H1 (cell line): ENCODE measurements at regions not wholly inside any gene's neighbourhood (a gene's known extent, or its start where the extent isn't known, plus 50 kb on each side); places are given as distances from the start of the nearest gene placed in this dataset.
A peak's percentile ranks its signal among the peaks of the same experiment; 100 is the strongest.

Experiments
- CTCF ChIA-PET: fragments of 300-600 bp; sonication (Branson Sonifier 250); formaldehyde crosslinking; loops from one replicate; lab custom pipeline; 2021; ENCODE audit not compliant: partially characterized antibody; lab: Charles Lee
- POLR2A ChIA-PET: fragments of 300-600 bp; sonication (Branson Sonifier 250); formaldehyde crosslinking; loops from one replicate; lab custom pipeline; 2021; ENCODE audit warnings: inconsistent platforms; ENCODE audit not compliant: partially characterized antibody; lab: Charles Lee
- DNase-seq, 2 experiments: peaks; one replicate each; pipeline versions ENCODE4 v3.0.0 to v3.0.0-alpha.2; 2010 to 2022; ENCODE audit warnings: low spot score in 2 of 2, low read depth in 1 of 2, mixed read lengths in 1 of 2
- FAIRE-seq: peaks from 2 replicates; lab custom pipeline; 2011; peaks lifted over from hg19 to GRCh38; lab: Jason Lieb, UNC
- H2AFZ ChIP-seq: 2 replicates; pipeline ENCODE4 v1.8.1; 2012; ENCODE audit warnings: low read length, inconsistent platforms
- H2AK5ac ChIP-seq: 2 replicates; pipeline ENCODE4 v1.6.1; 2013; ENCODE audit warnings: low read depth, low read length
- H2BK120ac ChIP-seq: replicated peaks from 2 replicates; pipeline ENCODE3; 2013; ENCODE audit warnings: low read depth, low read length, inconsistent platforms
- H2BK12ac ChIP-seq: 2 replicates; pipeline ENCODE4 v1.6.1; 2013; ENCODE audit warnings: low read depth, low read length
- H2BK15ac ChIP-seq: 2 replicates; pipeline ENCODE4 v1.6.1; 2013; ENCODE audit warnings: low read length
- H2BK20ac ChIP-seq: 2 replicates; pipeline ENCODE4 v1.6.1; 2013; ENCODE audit warnings: low read length
- H2BK5ac ChIP-seq: 2 replicates; pipeline ENCODE4 v1.6.1; 2013; ENCODE audit warnings: low read depth, low read length
- H3K14ac ChIP-seq: 2 replicates; pipeline ENCODE4 v1.6.1; 2013; ENCODE audit warnings: inconsistent platforms; ENCODE audit not compliant: insufficient read length
- H3K18ac ChIP-seq: 2 replicates; pipeline ENCODE4 v1.6.1; 2013; ENCODE audit warnings: low read length; ENCODE audit errors: extremely low read depth
- H3K23ac ChIP-seq: 2 replicates; pipeline ENCODE4 v1.6.1; 2013; ENCODE audit warnings: inconsistent platforms; ENCODE audit not compliant: insufficient read length
- H3K23me2 ChIP-seq: 2 replicates; pipeline ENCODE4 v1.6.1; 2013; ENCODE audit warnings: low read depth, low read length
- H3K27ac ChIP-seq: 2 replicates; pipeline ENCODE4 v1.6.1; 2011; ENCODE audit warnings: low read depth, low read length, inconsistent platforms
- H3K27me3 ChIP-seq, 4 experiments: replicated peaks in 1 of 4; 1 replicate in 1 of 4; 2 replicates in 3 of 4; pipeline versions ENCODE4 v1.6.1 to v1.8.1; 2011 to 2013; ENCODE audit warnings: low read length in 3 of 4, mild to moderate bottlenecking in 3 of 4, inconsistent platforms in 2 of 4, mixed read lengths in 2 of 4, moderate library complexity in 1 of 4; ENCODE audit not compliant: control insufficient read depth in 3 of 4, insufficient read depth in 3 of 4; ENCODE audit errors: extremely low read depth in 1 of 4
- H3K36me3 ChIP-seq, 4 experiments: 2 replicates each; pipeline versions ENCODE4 v1.6.1 to v1.8.1; 2011 to 2013; ENCODE audit warnings: mild to moderate bottlenecking in 4 of 4, low read length in 3 of 4, moderate library complexity in 2 of 4, control low read depth in 1 of 4, inconsistent platforms in 1 of 4; ENCODE audit not compliant: insufficient read depth in 4 of 4, control insufficient read depth in 2 of 4
- H3K4ac ChIP-seq: replicated peaks from 2 replicates; pipeline ENCODE3; 2013; ENCODE audit warnings: low read length, low read depth, mixed read lengths, inconsistent platforms; ENCODE audit not compliant: insufficient read length
- H3K4me1 ChIP-seq, 4 experiments: replicated peaks in 1 of 4; 1 replicate in 1 of 4; 2 replicates in 3 of 4; pipeline versions ENCODE4 v1.6.1 to v1.8.1; 2011 to 2013; ENCODE audit warnings: low read length in 3 of 4, inconsistent platforms in 2 of 4, mixed read lengths in 1 of 4; ENCODE audit not compliant: insufficient read depth in 4 of 4, control insufficient read depth in 3 of 4
- H3K4me2 ChIP-seq, 2 experiments: 2 replicates each; pipeline versions ENCODE4 v1.6.1 to v1.8.1; 2011 to 2013; ENCODE audit warnings: low read depth in 2 of 2, low read length in 2 of 2, control low read depth in 1 of 2, inconsistent platforms in 1 of 2, mild to moderate bottlenecking in 1 of 2; ENCODE audit not compliant: insufficient read depth in 1 of 2
- H3K4me3 ChIP-seq, 4 experiments: fragments of 200-600, 300-600 bp in 1 of 4; sonication (generic), shearing (Covaris generic), sonication (Bioruptor Twin) in 1 of 4; 2 replicates each; pipeline versions ENCODE4 v1.5.1 to v1.8.1; 2011 to 2016; ENCODE audit warnings: low read length in 4 of 4, low read depth in 3 of 4, control low read depth in 2 of 4, inconsistent platforms in 2 of 4, mild to moderate bottlenecking in 2 of 4, mixed read lengths in 1 of 4, moderate library complexity in 1 of 4; ENCODE audit not compliant: insufficient read depth in 2 of 4; ENCODE audit errors: extremely low read depth in 1 of 4
- H3K56ac ChIP-seq: replicated peaks from 2 replicates; pipeline ENCODE3; 2013; ENCODE audit warnings: low read depth, mild to moderate bottlenecking, mixed read lengths, low read length, inconsistent platforms; ENCODE audit not compliant: insufficient read length
- H3K79me1 ChIP-seq: 2 replicates; pipeline ENCODE4 v1.6.1; 2013; ENCODE audit warnings: low read depth, low read length, control low read depth
- H3K79me2 ChIP-seq, 2 experiments: 2 replicates each; pipeline versions ENCODE4 v1.6.1 to v1.8.1; 2012 to 2013; ENCODE audit warnings: low read length in 2 of 2, mild to moderate bottlenecking in 2 of 2, inconsistent platforms in 1 of 2; ENCODE audit not compliant: insufficient read depth in 2 of 2, control insufficient read depth in 1 of 2
- H3K9ac ChIP-seq, 4 experiments: replicated peaks in 1 of 4; 1 replicate in 1 of 4; 2 replicates in 3 of 4; pipeline versions ENCODE4 v1.6.1 to v1.8.1; 2011 to 2013; ENCODE audit warnings: low read depth in 3 of 4, low read length in 3 of 4, control low read depth in 2 of 4, mild to moderate bottlenecking in 2 of 4, moderate library complexity in 2 of 4, inconsistent platforms in 1 of 4; ENCODE audit errors: extremely low read depth in 1 of 4
- H3K9me3 ChIP-seq, 2 experiments: 2 replicates each; pipeline versions ENCODE4 v1.6.1 to v1.8.1; 2012 to 2013; ENCODE audit warnings: mild to moderate bottlenecking in 2 of 2, moderate library complexity in 2 of 2, control low read depth in 1 of 2, inconsistent platforms in 1 of 2, low read depth in 1 of 2, low read length in 1 of 2, mixed read lengths in 1 of 2; ENCODE audit not compliant: insufficient read depth in 2 of 2
- H4K20me1 ChIP-seq, 2 experiments: replicated peaks in 1 of 2; 2 replicates each; pipeline versions ENCODE3 to v1.8.1; 2011 to 2013; ENCODE audit warnings: inconsistent platforms in 2 of 2, low read length in 2 of 2, mild to moderate bottlenecking in 1 of 2; ENCODE audit not compliant: insufficient read depth in 2 of 2, control insufficient read depth in 1 of 2
- H4K5ac ChIP-seq: 2 replicates; pipeline ENCODE4 v1.6.1; 2013; ENCODE audit warnings: low read length, low read depth, mixed read lengths, inconsistent platforms; ENCODE audit not compliant: insufficient read length
- H4K8ac ChIP-seq: 2 replicates; pipeline ENCODE4 v1.8.0; 2013; ENCODE audit warnings: mild to moderate bottlenecking, moderate library complexity, low read length, inconsistent platforms; ENCODE audit not compliant: insufficient read depth; ENCODE audit errors: extremely low read depth
- H4K91ac ChIP-seq: replicated peaks from 2 replicates; pipeline ENCODE3; 2013; ENCODE audit warnings: low read length, mixed read lengths, inconsistent platforms; ENCODE audit not compliant: insufficient read length
- BCL11A ChIP-seq, 2 experiments: IDR thresholded peaks; one replicate each; pipeline ENCODE4 v1.6.1; 2011; ENCODE audit warnings: low read depth in 2 of 2, low read length in 2 of 2, mild to moderate bottlenecking in 2 of 2
- KDM5A ChIP-seq: fragments of 200-600 bp; IDR thresholded peaks from 2 replicates; pipeline ENCODE4 v1.7.1; 2012; ENCODE audit warnings: mild to moderate bottlenecking, low read length, inconsistent platforms, mixed read lengths
- SIN3A ChIP-seq, 2 experiments: IDR thresholded peaks in 1 of 2; conservative IDR thresholded peaks in 1 of 2; 2 replicates each; pipeline ENCODE4 v1.6.1; 2011 to 2012; ENCODE audit warnings: low read length in 2 of 2, improper control_type of control experiment in 1 of 2, low read depth in 1 of 2, mild to moderate bottlenecking in 1 of 2
- WGBS, 2 experiments: shearing (Covaris generic) in 1 of 2; methylation state at CpG; one replicate each; pipeline versions ENCODE4 v1.1.6 to v1.1.7; 2013 to 2015; ENCODE audit warnings: low lambda C conversion rate in 2 of 2, mixed read lengths in 2 of 2, inconsistent platforms in 1 of 2, low coverage in 1 of 2, missing lambda C conversion rate in 1 of 2; ENCODE audit not compliant: insufficient replicate concordance in 2 of 2, insufficient coverage in 1 of 2, insufficient read length in 1 of 2; ENCODE audit errors: extremely low coverage in 1 of 2, missing lambda C conversion rate in 1 of 2; 5-methylcytosine and 5-hydroxymethylcytosine counted together
- TF ChIP-seq, protein P1 (sequence below): IDR thresholded peaks from 2 replicates; pipeline ENCODE4 v1.6.1; 2011; ENCODE audit warnings: low read length, improper control_type of control experiment

DNA sequence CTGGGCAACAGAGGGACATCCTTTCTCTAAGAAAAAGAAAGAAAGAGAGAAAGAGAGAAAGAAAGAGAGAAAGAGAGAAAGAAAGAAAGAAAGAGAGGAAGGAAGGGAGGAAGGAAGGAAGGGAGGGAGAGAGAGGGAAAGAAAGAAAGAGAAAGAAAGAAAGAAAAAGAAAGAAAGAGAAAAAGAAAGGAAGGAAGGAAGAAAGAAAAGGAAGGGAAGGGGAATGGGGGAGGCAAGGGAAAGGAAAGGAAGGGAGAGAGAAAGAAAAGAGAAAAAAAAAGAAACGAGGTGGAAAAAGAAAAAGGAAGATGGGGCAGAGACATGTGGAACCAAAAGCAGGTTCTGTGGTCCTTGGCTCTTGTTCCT lies 82.9 kb upstream of the SMNDC1 start:
- Histone ChIP-seq H2BK12ac (no peak overlapping the region), H3K79me2 (no peaks in the 10 kb centered on the region)

More for the DNA sequence above, 82.9 kb upstream of the SMNDC1 start:
- Histone ChIP-seq H2BK20ac (no peak overlapping the region), H3K27ac (no peak overlapping the region), H3K4me3 (no peak overlapping the region), H2BK15ac (no peak overlapping the region), H4K8ac (no peak overlapping the region), H4K20me1 (no peaks in the 10 kb centered on the region), H4K91ac (no peak overlapping the region), H2AK5ac (no peak overlapping the region), H3K9me3 (no peaks in the 10 kb centered on the region), H3K23me2 (no peaks in the 10 kb centered on the region), H3K9ac (no peak overlapping the region), H3K4me2 (no peak overlapping the region), H3K56ac (no peak overlapping the region), H3K18ac (no peak overlapping the region), H3K4ac (no peak overlapping the region), H3K4me1 (peaks cover 0 to 4% (median 2%) of the 10 kb centered on the region in 4 experiments; a peak in 6 of 7 replicates), H3K27me3 (no peaks in the 10 kb centered on the region), H3K79me1 (no peaks in the 10 kb centered on the region), H3K36me3 (no peaks in the 10 kb centered on the region), H3K14ac (no peak overlapping the region), H2BK120ac (no peak overlapping the region), H2BK5ac (no peak overlapping the region), H4K5ac (no peak overlapping the region), H2AFZ (0 out of 2 replicates have a peak overlapping the region, but pooled peaks have one; percentile 30), H3K23ac (no peak overlapping the region)
- TF ChIP-seq, protein P1, sequence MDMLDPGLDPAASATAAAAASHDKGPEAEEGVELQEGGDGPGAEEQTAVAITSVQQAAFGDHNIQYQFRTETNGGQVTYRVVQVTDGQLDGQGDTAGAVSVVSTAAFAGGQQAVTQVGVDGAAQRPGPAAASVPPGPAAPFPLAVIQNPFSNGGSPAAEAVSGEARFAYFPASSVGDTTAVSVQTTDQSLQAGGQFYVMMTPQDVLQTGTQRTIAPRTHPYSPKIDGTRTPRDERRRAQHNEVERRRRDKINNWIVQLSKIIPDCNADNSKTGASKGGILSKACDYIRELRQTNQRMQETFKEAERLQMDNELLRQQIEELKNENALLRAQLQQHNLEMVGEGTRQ = no peak
- TF ChIP-seq BCL11A (IDR thresholded peaks at IDR 0.05; ENCODE audit: low read depth in 2 of 2, low read length in 2 of 2) = no peak
- TF ChIP-seq KDM5A = no peak
- TF ChIP-seq SIN3A (conservative IDR thresholded peaks at IDR 0.05 in 1 of 2, IDR thresholded peaks at IDR 0.05 in 1 of 2; ENCODE audit: low read depth in 1 of 2, low read length in 2 of 2) = no peak
- POLR2A ChIA-PET = no interaction called here
- FAIRE-seq (no peak), DNase-seq (no peak)
- WGBS, 2 experiments = 82% methylated on average over 1 of the region's 1 CpG; no CpG with 5 or more reads in 1 of the 2 experiments
- CTCF ChIA-PET = no interaction called here
